Amniotic stem cell (primary cell): ENCODE measurements at regions not wholly inside any gene's neighbourhood (a gene's known extent, or its start where the extent isn't known, plus 50 kb on each side); places are given as distances from the start of the nearest gene placed in this dataset.

Source experiments
- DNase-seq: peaks from one replicate; lab custom pipeline; 2025; lab: John Stamatoyannopoulos, UW

- DNase-seq = no peak
These were observed 145.3 kb downstream of the FAM83B start for GRCh38 chr6:54991761-54992330.

DNA sequence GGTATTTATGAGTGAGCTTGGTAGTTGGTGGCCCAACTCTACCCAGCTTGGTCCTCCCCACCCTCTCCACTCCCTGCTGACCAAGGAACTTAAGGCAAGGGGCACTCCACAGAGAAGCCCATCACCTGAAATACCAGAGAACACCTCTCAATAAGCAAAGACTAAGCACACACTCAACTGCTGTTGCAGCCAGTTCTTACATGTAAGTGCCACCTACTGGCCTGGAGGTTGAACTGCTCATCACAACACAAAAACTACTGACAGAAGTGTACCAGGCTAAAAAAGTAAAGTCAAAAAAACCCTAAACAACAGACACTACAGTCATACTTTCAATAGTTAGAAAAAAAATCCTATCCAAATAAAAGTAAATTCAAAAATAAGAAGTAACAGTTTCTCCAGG lies 146.2 kb downstream of the FAM83B start:
- DNase-seq = no peak

- no peak for DNase-seq
These were observed 146.7 kb downstream of the FAM83B start for GRCh38 chr6:54993294-54993693.

DNA sequence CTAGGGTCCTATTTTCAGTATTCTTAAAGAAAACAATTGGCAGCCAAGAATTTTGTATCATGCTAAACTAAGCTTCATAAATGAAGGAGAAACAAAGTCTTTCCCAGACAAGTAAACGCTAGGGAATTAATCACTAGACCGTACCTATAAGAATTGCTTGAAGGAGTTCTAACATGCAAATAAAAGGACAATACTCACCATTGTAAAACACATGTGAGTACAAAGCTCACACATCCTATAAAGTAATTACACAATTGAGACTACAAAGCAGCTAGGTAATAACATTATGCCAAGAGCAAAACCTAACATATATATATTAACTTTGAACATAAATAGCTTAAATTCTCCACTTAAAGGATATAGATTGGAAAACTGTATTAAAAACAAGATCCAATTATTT lies 147.4 kb downstream of the FAM83B start:
- DNase-seq = no peak

DNA sequence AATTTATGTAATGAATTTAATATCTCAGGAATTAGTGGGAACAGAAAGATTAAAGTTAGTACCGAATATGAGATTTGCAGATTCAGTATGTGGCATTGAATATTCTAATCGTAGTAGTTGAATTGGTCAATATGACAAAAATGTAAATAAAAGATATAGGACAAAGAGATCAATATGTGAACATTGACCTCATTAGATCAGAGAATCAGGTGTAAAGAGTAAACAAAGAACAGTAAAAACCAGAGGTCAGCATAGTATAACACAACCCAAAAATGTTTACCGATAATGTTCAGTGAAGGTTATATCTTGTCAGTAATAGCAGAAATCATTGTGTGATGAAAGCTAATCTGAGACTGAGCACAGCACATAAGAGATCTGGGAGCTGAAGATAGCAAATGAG lies 152.0 kb downstream of the FAM83B start:
- no peak for DNase-seq

GRCh38 chr6:55003719-55004430 lies 157.3 kb downstream of the FAM83B start:
- DNase-seq = no peak

- no peak for DNase-seq
These were observed 162.6 kb downstream of the FAM83B start for GRCh38 chr6:55009131-55009530.

GRCh38 chr6:55011034-55011433 lies 163.3 kb upstream of the HCRTR2 start:
- no peak for DNase-seq

- no peak for DNase-seq
These were observed 161.9 kb upstream of the HCRTR2 start for GRCh38 chr6:55012454-55012853.

DNA sequence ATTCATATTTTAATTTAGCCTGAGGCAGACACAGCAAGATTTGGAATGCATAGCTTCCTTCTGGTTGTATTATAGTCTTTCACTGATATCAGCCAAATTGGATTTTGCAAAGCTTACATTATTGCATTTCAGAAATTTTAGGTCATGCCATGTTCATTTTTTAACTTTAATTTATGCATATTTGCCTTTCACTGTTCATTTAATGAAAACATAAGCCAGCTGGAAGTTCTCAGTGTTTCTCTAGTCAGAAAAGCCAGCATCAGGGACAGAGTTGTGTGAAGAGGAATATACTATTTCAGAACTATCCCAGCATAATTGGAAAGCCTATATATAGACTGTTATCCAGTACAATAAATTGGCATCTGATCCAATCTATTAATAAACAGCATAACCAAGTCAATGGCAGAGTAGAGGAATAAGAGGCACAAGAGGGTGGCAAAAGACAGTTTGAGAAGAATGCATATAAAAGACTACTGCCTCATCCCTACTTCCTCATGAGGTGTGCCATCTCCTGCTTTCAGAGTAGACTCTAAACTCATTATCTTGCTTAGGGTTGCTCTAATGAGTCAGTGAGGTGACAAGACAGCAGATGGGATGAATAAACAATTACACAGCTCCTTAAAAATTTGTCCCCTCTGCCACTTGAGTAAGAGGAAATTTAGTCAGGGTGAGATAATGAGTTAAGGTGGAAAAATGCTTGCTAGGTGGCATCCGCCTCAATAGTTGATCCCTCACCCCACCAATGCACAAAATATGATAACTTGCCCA lies 159.8 kb upstream of the HCRTR2 start:
- DNase-seq = peak; percentile 62

DNA sequence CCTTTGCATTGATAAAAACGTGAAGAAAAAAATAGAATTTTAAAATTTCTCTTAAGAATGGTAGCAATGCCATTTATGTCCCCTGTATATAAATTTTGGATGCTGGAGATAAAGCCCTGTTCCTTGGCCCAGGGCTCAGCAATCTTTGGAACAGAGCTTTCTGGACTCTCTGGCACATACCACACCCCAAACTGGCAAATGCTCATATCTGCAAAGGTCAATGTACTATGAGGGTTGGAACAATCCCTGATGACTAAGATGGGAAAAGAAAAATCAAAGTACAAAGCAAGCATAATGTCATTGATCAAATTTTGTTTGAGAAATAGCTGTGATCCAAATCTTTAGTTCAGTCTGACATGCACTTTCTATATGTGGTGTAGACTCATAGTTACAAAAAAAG lies 158.1 kb upstream of the HCRTR2 start:
- DNase-seq = no peak

GRCh38 chr6:55017555-55018300 lies 156.6 kb upstream of the HCRTR2 start:
- no peak for DNase-seq

DNA sequence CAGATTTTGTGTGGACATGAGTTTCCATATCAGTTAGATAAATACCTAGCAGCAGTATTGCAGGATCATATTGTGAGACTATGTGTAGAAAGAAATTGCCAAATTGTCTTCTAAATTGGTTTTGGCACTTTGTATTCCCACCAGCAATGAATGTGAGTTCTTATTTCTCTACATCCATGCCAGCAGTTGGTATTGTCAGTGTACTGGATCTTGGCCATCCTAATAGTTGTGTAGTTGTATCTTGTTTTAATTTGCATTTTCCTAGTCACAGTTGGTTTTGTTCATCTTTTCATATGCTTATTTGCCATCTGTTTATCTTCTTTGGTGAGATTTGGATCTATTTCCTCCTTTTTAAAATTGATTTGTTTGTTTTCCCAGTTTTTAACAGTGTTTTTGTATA lies 154.7 kb upstream of the HCRTR2 start:
- no peak for DNase-seq

DNA sequence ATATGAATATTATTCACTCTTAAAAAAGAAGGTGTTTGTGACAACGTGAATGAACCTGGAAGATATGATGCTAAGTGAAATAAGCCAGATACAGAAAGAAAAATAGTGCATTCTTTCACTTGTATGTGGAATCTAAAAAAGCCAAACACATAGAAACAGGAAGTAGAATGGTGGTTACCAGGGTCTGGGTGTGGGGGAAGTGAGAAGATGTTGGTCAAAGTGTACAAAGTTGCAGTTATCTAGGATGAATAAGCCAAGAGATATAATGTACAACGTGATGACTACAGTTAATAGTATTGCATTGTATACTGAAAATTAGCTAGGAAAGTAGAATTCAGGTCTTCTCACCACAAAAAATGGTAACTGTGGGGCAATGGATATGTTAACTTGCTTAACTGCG lies 151.1 kb upstream of the HCRTR2 start:
- no peak for DNase-seq

GRCh38 chr6:55033016-55033546 lies 141.2 kb upstream of the HCRTR2 start:
- DNase-seq = no peak

DNA sequence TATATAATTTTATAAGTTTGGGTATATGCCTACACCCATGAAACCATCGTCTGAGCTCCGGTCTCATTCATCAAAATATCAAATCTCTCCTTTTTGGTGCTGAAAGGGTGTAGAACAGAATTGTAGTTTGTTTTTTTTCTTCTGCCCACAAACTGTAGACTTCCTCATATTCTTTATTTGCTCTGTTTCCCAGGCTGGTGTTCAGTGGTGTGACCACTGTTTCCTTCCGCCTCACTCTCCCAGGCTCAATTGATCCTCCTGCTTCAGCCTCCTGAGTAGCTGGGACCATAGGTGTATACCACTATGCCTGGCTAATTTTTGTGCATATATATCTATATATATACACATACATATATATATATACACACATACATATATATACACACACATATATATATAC lies 139.6 kb upstream of the HCRTR2 start:
- DNase-seq = no peak

- peak; percentile 44 for DNase-seq
These were observed 134.0 kb upstream of the HCRTR2 start for GRCh38 chr6:55040102-55040848.

DNA sequence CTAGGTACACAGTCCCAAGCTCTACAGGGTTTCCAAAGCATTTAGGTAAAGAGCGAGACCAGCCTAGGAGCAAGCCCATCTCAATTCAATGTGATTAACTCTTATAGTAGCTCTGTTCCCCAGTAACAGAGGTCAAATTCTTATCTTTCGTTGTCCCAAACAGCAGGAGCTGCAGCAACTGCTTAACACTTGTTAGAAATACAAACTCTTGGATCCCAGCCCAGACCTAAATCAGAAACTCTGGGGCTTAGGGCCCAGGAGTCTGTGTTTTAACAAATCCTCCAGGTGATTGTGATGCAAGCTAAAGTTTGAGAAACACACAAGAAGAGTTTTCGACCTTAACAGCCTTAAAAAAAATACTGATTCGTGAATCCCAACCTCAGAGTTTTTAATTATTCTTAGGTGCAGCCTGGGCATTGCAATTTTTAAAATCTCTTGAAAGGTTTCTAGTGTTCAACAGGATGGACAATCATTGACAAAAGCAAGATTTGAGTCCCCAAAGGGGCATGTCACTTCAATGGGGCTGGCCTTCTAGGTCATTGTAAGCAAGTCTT lies 127.4 kb upstream of the HCRTR2 start:
- DNase-seq = no peak

DNA sequence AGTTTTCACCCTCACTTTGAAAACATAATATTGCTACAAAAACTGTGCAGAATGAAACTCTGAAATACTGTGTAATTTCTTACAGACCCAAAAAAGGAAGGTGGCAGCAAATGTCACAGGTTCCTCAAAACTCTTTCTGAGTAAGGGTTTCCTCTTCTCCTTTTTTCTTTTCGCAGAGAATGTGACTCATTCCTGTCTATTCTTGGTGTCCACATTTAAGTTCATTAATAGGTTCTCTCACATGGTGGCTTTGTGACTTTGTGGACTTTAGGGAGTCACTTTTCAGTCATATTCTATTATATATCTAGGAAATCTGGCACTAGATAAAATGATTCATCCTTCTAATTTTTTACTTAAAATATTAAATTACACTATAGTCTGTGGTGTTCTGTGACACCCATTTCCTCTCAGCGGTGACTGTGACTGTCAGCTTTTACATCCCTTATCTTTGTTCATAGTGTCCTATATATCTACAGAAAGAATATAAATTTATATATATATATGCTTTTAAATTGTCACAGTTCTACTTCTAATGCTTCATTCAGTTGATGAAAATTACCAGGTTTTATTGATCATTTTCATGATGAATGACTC lies 126.8 kb upstream of the HCRTR2 start:
- no peak for DNase-seq

DNA sequence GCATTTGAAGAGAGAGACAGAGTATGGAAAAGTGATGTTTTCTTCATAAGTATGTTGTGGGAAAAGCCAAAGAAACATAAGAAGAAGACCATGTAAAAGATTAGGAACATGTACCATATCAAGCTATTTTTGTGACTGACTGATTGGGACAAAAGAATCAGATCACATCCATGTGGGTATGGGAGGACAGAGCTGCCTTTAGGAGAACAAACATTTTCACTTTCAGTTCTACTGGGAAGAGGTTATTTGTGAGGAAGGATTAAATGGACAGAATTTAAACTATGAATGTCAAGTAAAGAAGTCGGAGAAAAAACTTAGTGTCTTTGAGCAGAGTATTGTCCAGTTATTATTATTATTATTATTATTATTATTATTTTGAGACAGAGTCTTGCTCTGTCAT lies 124.4 kb upstream of the HCRTR2 start:
- no peak for DNase-seq

- no peak for DNase-seq
These were observed 121.5 kb upstream of the HCRTR2 start for GRCh38 chr6:55052846-55053245.
